ENCODE measurements at regions not wholly inside any gene's neighbourhood (a gene's known extent, or its start where the extent isn't known, plus 50 kb on each side); places are given as distances from the start of the nearest gene placed in this dataset.

- DNase-seq (ENCODE audit: low spot score) (no peak), ATAC-seq (no peak)
- Histone ChIP-seq H3K36me3 (ENCODE audit: insufficient read depth) (no peaks in the 10 kb centered on the region), H3K27me3 (ENCODE audit: insufficient read depth) (no peaks in the 10 kb centered on the region), H3F3A (replicated peaks; ENCODE audit: low read depth) (no peaks in the 10 kb centered on the region), H3K9me2 (ENCODE audit: insufficient read depth) (0 out of 2 replicates have a peak, but pooled peaks cover 1% of the 10 kb centered on the region), H4K20me1 (replicated peaks; ENCODE audit: insufficient read depth) (no peaks in the 10 kb centered on the region), H3K27ac (ENCODE audit: low read depth) (no peak overlapping the region), H3K79me2 (replicated peaks; ENCODE audit: insufficient read depth) (no peaks in the 10 kb centered on the region), H3K4me3 (no peak overlapping the region), H3K4me2 (no peak overlapping the region), H2AFZ (peak overlapping the region; percentile 81), H3K4me1 (ENCODE audit: insufficient read depth) (no peaks in the 10 kb centered on the region)
- Mint-ChIP-seq H3K27ac (no peak overlapping the region), H3K27me3 (ENCODE audit: insufficient read depth, low read depth, poor library complexity) (peaks cover 4% of the 10 kb centered on the region), H3K4me3 (no peak overlapping the region), H3K4me1 (no peaks in the 10 kb centered on the region), H3K9me3 (peaks cover 8% of the 10 kb centered on the region; the same call in 2 of the 3 replicates), H3K36me3 (ENCODE audit: low read depth) (peaks cover 5% of the 10 kb centered on the region; the same call in 1 of the 3 replicates)
- no peak for TF ChIP-seq STAT1 (IDR thresholded peaks at IDR 0.05; ENCODE audit: unreplicated experiment)
- TF ChIP-seq JUNB (IDR thresholded peaks at IDR 0.05; ENCODE audit: unreplicated experiment) = no peak
- TF ChIP-seq EZH2phosphoT487 (IDR thresholded peaks at IDR 0.05; ENCODE audit: unreplicated experiment) = no peak
- no peak for TF ChIP-seq ZNF331 (CRISPR knock-in tag; IDR thresholded peaks at IDR 0.05; ENCODE audit: low read depth)
- TF ChIP-seq ETS1 (IDR thresholded peaks at IDR 0.05) = no peak
- no peak for TF ChIP-seq ZNF114 (CRISPR knock-in tag; IDR thresholded peaks at IDR 0.05)
- TF ChIP-seq CREB1 (CRISPR knock-in tag; IDR thresholded peaks at IDR 0.05; ENCODE audit: low read depth) = no peak
- TF ChIP-seq CTCF (conservative IDR thresholded peaks at IDR 0.05; ENCODE audit: low read depth in 2 of 2) = no peak
- TF ChIP-seq NANOG (IDR thresholded peaks at IDR 0.05; ENCODE audit: borderline replicate concordance) = no peak
- TF ChIP-seq ZNF462 (CRISPR knock-in tag; IDR thresholded peaks at IDR 0.05) = no peak
- TF ChIP-seq POLR2AphosphoS5 (IDR thresholded peaks at IDR 0.05; ENCODE audit: low read depth) = no peak
- TF ChIP-seq REST (IDR thresholded peaks at IDR 0.05; ENCODE audit: unreplicated experiment) = no peak
- no peak for TF ChIP-seq EZH2 (IDR thresholded peaks at IDR 0.05; ENCODE audit: low read depth, unreplicated experiment)
These were observed 161.3 kb downstream of the JRKL start for GRCh38 chr11:96551136-96551535.

Measured in GM23338 (cell line).